Spinal cord (tissue), 9 donors: ENCODE measurements at regions not wholly inside any gene's neighbourhood (a gene's known extent, or its start where the extent isn't known, plus 50 kb on each side); places are given as distances from the start of the nearest gene placed in this dataset.

Experiments used
- DNase-seq, 6 donors: peaks; one replicate each; pipeline versions ENCODE4 v3.0.0 to v3.0.0-alpha.2; 2013 to 2015; ENCODE audit warnings: low spot score in 6 of 6, low read depth in 4 of 6
- H3K27ac ChIP-seq: one replicate; pipeline ENCODE4 v1.5.1; 2013; ENCODE audit warnings: low read depth, low read length, control low read depth
- H3K27me3 ChIP-seq: one replicate; pipeline ENCODE4 v1.6.1; 2013; ENCODE audit warnings: low read length; ENCODE audit not compliant: control insufficient read depth, insufficient read depth
- H3K36me3 ChIP-seq: one replicate; pipeline ENCODE4 v1.6.1; 2013; ENCODE audit warnings: low read length; ENCODE audit not compliant: control insufficient read depth, insufficient read depth
- H3K4me1 ChIP-seq: one replicate; pipeline ENCODE4 v1.6.1; 2013; ENCODE audit warnings: low read length; ENCODE audit not compliant: control insufficient read depth, insufficient read depth
- H3K4me3 ChIP-seq: one replicate; pipeline ENCODE4 v1.5.1; 2013; ENCODE audit warnings: low read depth, low read length, control low read depth
- H3K9me3 ChIP-seq: one replicate; pipeline ENCODE4 v1.6.1; 2013; ENCODE audit warnings: low read length; ENCODE audit not compliant: control insufficient read depth, insufficient read depth
- WGBS: methylation state at CpG from one replicate; pipeline ENCODE4 v1.1.5; 2013; ENCODE audit warnings: missing lambda C conversion rate; ENCODE audit not compliant: insufficient coverage; 5-methylcytosine and 5-hydroxymethylcytosine counted together
- donor health status: healthy.

- Histone ChIP-seq H3K27ac (no peak overlapping the region), H3K27me3 (no peaks in the 10 kb centered on the region), H3K4me3 (no peak overlapping the region), H3K4me1 (no peaks in the 10 kb centered on the region), H3K9me3 (peaks cover 1% of the 10 kb centered on the region), H3K36me3 (no peaks in the 10 kb centered on the region)
- no CpG with 5 or more reads among the region's 1 CpG for WGBS
- peak in 1 of 6 donors; percentile 9 for DNase-seq
Measured at GRCh38 chr4:157791236-157791635, 381.6 kb downstream of the GASK1B start.

GRCh38 chr4:157787618-157788017 lies 385.2 kb downstream of the GASK1B start:
- Histone ChIP-seq H3K4me1 (no peaks in the 10 kb centered on the region), H3K27me3 (no peaks in the 10 kb centered on the region), H3K9me3 (peaks cover 1% of the 10 kb centered on the region), H3K36me3 (no peaks in the 10 kb centered on the region), H3K27ac (no peak overlapping the region), H3K4me3 (no peak overlapping the region)
- no peak for DNase-seq
- WGBS: 90% methylated on average over 1 of the region's 2 CpGs

GRCh38 chr4:157781361-157781760 lies 391.5 kb downstream of the GASK1B start:
- H3K9me3 ChIP-seq: no peaks in the 10 kb centered on the region
- H3K27me3 ChIP-seq: no peaks in the 10 kb centered on the region
- no peaks in the 10 kb centered on the region for H3K36me3 ChIP-seq
- no peak overlapping the region for H3K27ac ChIP-seq
- 93% methylated on average over 2 of the region's 2 CpGs for WGBS
- H3K4me3 ChIP-seq: no peak overlapping the region
- H3K4me1 ChIP-seq: no peaks in the 10 kb centered on the region
- no peak for DNase-seq

GRCh38 chr4:157779081-157779480 lies 393.7 kb downstream of the GASK1B start:
- Histone ChIP-seq H3K27ac (no peak overlapping the region), H3K4me3 (no peak overlapping the region), H3K36me3 (no peaks in the 10 kb centered on the region), H3K4me1 (no peaks in the 10 kb centered on the region), H3K27me3 (no peaks in the 10 kb centered on the region), H3K9me3 (no peaks in the 10 kb centered on the region)
- no CpG with 5 or more reads among the region's 1 CpG for WGBS
- DNase-seq: peak in 1 of 6 donors; percentile 74

GRCh38 chr4:157776930-157777528 lies 395.8 kb downstream of the GASK1B start:
- Histone ChIP-seq H3K4me3 (no peak overlapping the region), H3K9me3 (no peaks in the 10 kb centered on the region), H3K4me1 (no peaks in the 10 kb centered on the region), H3K27me3 (no peaks in the 10 kb centered on the region), H3K27ac (no peak overlapping the region), H3K36me3 (no peaks in the 10 kb centered on the region)
- DNase-seq: peak in 1 of 6 donors; percentile 62
- WGBS: no CpG with 5 or more reads among the region's 1 CpG

GRCh38 chr4:157775971-157776370 lies 396.9 kb downstream of the GASK1B start:
- DNase-seq: no peak
- no peaks in the 10 kb centered on the region for H3K4me1 ChIP-seq
- no peaks in the 10 kb centered on the region for H3K9me3 ChIP-seq
- H3K4me3 ChIP-seq: no peak overlapping the region
- H3K27me3 ChIP-seq: no peaks in the 10 kb centered on the region
- no peak overlapping the region for H3K27ac ChIP-seq
- H3K36me3 ChIP-seq: no peaks in the 10 kb centered on the region

GRCh38 chr4:157772907-157773306 lies 399.9 kb downstream of the GASK1B start:
- no peaks in the 10 kb centered on the region for H3K27me3 ChIP-seq
- no peak overlapping the region for H3K4me3 ChIP-seq
- no peak overlapping the region for H3K27ac ChIP-seq
- no CpG with 5 or more reads among the region's 1 CpG for WGBS
- no peaks in the 10 kb centered on the region for H3K9me3 ChIP-seq
- H3K4me1 ChIP-seq: no peaks in the 10 kb centered on the region
- DNase-seq: peak in 1 of 6 donors; percentile 75
- no peaks in the 10 kb centered on the region for H3K36me3 ChIP-seq

- no peaks in the 10 kb centered on the region for H3K27me3 ChIP-seq
- no peak for DNase-seq
- no peaks in the 10 kb centered on the region for H3K9me3 ChIP-seq
- H3K27ac ChIP-seq: no peak overlapping the region
- no peaks in the 10 kb centered on the region for H3K4me1 ChIP-seq
- WGBS: no CpG with 5 or more reads among the region's 1 CpG
- no peaks in the 10 kb centered on the region for H3K36me3 ChIP-seq
- no peak overlapping the region for H3K4me3 ChIP-seq
Measured at GRCh38 chr4:157768419-157768818, 404.4 kb downstream of the GASK1B start.

- Histone ChIP-seq H3K4me1 (no peaks in the 10 kb centered on the region), H3K4me3 (no peak overlapping the region), H3K27ac (no peak overlapping the region), H3K9me3 (no peaks in the 10 kb centered on the region), H3K27me3 (no peaks in the 10 kb centered on the region), H3K36me3 (no peaks in the 10 kb centered on the region)
- WGBS: no CpG with 5 or more reads among the region's 1 CpG
- no peak for DNase-seq
Measured at GRCh38 chr4:157763490-157763889, 409.3 kb downstream of the GASK1B start.

- Histone ChIP-seq H3K9me3 (no peaks in the 10 kb centered on the region), H3K27ac (no peak overlapping the region), H3K36me3 (no peaks in the 10 kb centered on the region), H3K4me3 (no peak overlapping the region), H3K4me1 (no peaks in the 10 kb centered on the region), H3K27me3 (no peaks in the 10 kb centered on the region)
- DNase-seq: no peak
- no CpG with 5 or more reads among the region's 2 CpGs for WGBS
Measured at GRCh38 chr4:157754410-157754809, 418.4 kb downstream of the GASK1B start.
